ENCODE measurements at regions not wholly inside any gene's neighbourhood (a gene's known extent, or its start where the extent isn't known, plus 50 kb on each side); places are given as distances from the start of the nearest gene placed in this dataset.

- H3K36me3 Mint-ChIP-seq (ENCODE audit: insufficient read depth): no peaks in the 10 kb centered on the region
- no peaks in the 10 kb centered on the region for H3K9me3 Mint-ChIP-seq (ENCODE audit: low read depth)
- H3K4me1 Mint-ChIP-seq (ENCODE audit: low read depth): no peaks in the 10 kb centered on the region
- H3K27ac Mint-ChIP-seq: no peak overlapping the region
- H3K4me3 Mint-ChIP-seq (ENCODE audit: low read depth): no peak overlapping the region
- TF ChIP-seq, protein P1, sequence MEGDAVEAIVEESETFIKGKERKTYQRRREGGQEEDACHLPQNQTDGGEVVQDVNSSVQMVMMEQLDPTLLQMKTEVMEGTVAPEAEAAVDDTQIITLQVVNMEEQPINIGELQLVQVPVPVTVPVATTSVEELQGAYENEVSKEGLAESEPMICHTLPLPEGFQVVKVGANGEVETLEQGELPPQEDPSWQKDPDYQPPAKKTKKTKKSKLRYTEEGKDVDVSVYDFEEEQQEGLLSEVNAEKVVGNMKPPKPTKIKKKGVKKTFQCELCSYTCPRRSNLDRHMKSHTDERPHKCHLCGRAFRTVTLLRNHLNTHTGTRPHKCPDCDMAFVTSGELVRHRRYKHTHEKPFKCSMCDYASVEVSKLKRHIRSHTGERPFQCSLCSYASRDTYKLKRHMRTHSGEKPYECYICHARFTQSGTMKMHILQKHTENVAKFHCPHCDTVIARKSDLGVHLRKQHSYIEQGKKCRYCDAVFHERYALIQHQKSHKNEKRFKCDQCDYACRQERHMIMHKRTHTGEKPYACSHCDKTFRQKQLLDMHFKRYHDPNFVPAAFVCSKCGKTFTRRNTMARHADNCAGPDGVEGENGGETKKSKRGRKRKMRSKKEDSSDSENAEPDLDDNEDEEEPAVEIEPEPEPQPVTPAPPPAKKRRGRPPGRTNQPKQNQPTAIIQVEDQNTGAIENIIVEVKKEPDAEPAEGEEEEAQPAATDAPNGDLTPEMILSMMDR (IDR thresholded peaks at IDR 0.05; ENCODE audit: unreplicated experiment): no peak
- H3K27me3 Mint-ChIP-seq: no peaks in the 10 kb centered on the region
- no peak for DNase-seq (ENCODE audit: low spot score, unreplicated experiment)
Observed at GRCh38 chr1:104787866-104788510, 1038.3 kb downstream of the AMY1C start.

DNA sequence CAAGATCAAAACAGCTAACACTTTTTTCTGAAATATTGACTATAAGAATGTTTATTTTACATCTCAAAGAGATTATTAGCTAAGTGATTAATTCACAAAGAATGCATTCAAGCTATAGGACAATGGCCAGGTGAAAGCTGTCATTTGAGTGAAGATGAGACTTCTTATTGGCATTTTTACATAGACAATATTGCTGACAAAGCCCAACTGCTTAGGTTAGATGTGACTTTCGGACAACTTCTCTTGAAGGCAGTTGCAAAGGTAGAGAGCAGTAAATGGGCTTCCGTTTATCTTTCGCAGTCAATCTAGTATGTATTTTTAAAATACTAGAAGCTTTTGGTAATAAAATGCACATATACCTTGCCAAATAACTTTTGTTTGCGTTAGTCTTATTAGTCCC, 1041.3 kb downstream of the AMY1C start:
- Mint-ChIP-seq H3K9me3 (ENCODE audit: low read depth) (no peaks in the 10 kb centered on the region), H3K27me3 (no peaks in the 10 kb centered on the region), H3K36me3 (ENCODE audit: insufficient read depth) (no peaks in the 10 kb centered on the region), H3K27ac (no peak overlapping the region), H3K4me3 (ENCODE audit: low read depth) (no peak overlapping the region), H3K4me1 (ENCODE audit: low read depth) (no peaks in the 10 kb centered on the region)
- DNase-seq (ENCODE audit: low spot score, unreplicated experiment): no peak
- TF ChIP-seq, protein P1 (IDR thresholded peaks at IDR 0.05; ENCODE audit: unreplicated experiment): no peak

DNA sequence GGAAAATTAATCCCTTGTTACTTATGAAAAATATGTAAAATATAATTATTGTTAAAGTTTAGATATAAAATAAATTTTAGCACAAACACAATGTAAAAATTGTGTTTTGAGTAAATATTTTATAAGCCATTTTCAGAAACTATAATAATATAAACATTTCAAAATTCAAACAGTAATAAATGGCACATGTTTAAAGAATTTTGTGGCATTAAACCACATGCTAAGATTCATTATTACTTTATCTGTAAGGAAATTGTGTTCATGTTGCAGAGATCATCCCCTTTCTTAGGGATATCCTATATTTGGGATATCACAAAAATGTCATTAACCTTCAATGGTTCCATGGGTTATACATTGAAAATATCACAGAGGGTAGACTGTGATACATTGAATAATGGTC, 1044.3 kb downstream of the AMY1C start:
- Mint-ChIP-seq H3K36me3 (ENCODE audit: insufficient read depth) (no peaks in the 10 kb centered on the region), H3K27me3 (no peaks in the 10 kb centered on the region), H3K27ac (no peak overlapping the region), H3K9me3 (ENCODE audit: low read depth) (no peaks in the 10 kb centered on the region), H3K4me1 (ENCODE audit: low read depth) (no peaks in the 10 kb centered on the region), H3K4me3 (ENCODE audit: low read depth) (no peak overlapping the region)
- TF ChIP-seq, protein P1 (IDR thresholded peaks at IDR 0.05; ENCODE audit: unreplicated experiment): no peak
- no peak for DNase-seq (ENCODE audit: low spot score, unreplicated experiment)

GRCh38 chr1:104795931-104796330, 1046.2 kb downstream of the AMY1C start:
- DNase-seq (ENCODE audit: low spot score, unreplicated experiment): no peak
- Mint-ChIP-seq H3K9me3 (ENCODE audit: low read depth) (no peaks in the 10 kb centered on the region), H3K27ac (no peak overlapping the region), H3K4me1 (ENCODE audit: low read depth) (no peaks in the 10 kb centered on the region), H3K4me3 (ENCODE audit: low read depth) (no peak overlapping the region), H3K36me3 (ENCODE audit: insufficient read depth) (no peaks in the 10 kb centered on the region), H3K27me3 (no peaks in the 10 kb centered on the region)
- TF ChIP-seq, protein P1 (IDR thresholded peaks at IDR 0.05; ENCODE audit: unreplicated experiment): no peak

DNA sequence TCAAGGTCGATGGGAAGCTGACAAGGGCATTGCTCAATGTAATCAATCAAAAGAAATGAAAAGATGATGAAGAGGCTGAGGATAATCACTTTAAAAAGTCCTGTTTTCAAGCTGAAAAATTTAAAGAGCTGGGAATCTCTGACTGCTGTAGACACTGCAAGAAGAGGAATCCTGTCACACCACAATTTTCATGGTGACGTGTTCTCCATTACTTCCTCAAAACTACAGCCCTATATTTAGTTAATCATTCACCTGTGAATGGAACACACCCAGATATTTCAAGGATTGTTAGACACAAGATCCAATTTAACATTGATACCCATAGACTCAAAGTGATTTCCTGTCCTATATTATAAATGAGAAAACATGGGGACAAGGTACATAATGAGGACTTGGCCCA, 1048.3 kb downstream of the AMY1C start:
- Mint-ChIP-seq H3K4me3 (ENCODE audit: low read depth) (no peak overlapping the region), H3K4me1 (ENCODE audit: low read depth) (no peaks in the 10 kb centered on the region), H3K27ac (no peak overlapping the region), H3K36me3 (ENCODE audit: insufficient read depth) (no peaks in the 10 kb centered on the region), H3K9me3 (ENCODE audit: low read depth) (no peaks in the 10 kb centered on the region), H3K27me3 (no peaks in the 10 kb centered on the region)
- no peak for DNase-seq (ENCODE audit: low spot score, unreplicated experiment)
- TF ChIP-seq, protein P1 (IDR thresholded peaks at IDR 0.05; ENCODE audit: unreplicated experiment): no peak

Data from progenitor cell of endocrine pancreas (in vitro differentiated cells).